ENCODE measurements at regions not wholly inside any gene's neighbourhood (a gene's known extent, or its start where the extent isn't known, plus 50 kb on each side); places are given as distances from the start of the nearest gene placed in this dataset.

DNA sequence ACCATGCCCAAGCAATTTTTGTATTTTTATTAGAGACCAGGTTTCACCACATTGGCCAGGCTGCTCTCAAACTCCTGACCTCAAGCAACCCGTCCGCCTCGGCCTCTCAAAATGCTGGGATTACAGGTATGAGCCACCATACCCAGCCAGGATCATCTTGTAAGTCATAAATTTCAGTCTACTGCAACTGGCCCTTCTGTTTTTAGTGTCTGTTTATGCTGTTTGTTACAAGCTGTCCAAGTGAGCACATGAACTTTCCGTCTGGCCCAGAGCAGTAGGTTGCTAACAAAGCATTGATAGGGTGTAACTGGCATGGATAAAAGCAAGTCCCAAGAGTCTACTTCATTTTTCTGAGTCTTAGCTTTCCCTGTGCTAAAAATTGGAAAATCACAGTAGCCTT is 164.4 kb upstream of the NT5C1B start:
- no peak for DNase-seq

DNA sequence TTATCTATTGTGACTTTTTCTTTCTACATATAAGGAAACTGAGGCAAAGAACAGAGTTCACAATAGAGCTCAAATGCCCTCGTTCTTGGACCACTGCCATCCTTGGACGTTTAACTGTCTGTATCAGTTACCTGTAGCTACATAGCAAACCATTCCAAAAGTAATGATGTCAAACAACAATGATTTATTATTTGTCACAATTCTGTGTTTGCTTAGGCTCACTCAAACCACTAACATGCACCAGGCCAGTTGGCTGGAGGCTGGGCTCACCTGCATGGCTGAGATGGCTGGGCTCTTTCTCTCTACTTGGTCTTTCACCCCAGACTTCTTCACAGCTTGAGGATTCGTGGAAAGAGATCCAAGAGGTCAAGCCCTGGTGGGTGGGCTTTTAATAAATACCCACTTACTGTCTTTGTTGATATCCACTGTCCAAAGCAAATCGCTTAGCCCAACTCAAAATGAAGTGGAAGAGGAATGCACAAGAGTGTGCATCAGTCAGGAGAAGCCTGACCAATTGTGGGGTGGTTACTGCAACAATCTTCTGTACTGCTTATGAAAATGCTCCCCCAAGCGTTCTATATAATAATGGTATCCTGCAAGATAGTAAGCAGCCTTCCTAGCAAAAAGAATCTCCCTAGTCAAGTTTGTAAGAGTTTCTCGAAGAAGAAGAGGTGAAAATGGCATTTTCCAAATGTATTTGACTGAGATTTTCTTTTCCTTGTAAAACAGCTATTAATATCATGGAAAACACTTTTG is 163.5 kb upstream of the NT5C1B start:
- no peak for DNase-seq

DNA sequence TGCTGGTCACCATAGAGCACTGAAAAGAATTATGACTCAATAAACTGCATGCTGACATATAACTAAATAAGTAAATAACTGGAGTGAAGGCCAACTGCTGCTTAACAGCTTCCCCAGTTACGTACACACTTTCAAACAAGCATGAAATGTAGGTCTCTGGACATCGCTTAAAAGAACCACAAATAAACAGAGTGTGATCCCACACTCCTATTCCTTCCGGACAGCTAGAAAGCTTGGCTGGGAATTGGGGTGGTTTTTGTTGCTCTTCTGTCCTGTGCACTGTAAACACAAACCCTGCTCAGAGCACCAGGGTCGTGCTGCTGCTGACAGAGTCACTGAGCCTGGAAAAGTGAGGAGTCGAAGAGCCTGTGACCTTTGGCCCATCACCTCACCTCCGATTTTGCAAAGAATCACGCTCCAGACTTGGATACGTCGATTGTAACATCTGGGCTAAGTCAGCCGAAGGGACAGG is 162.7 kb upstream of the NT5C1B start:
- no peak for DNase-seq

DNA sequence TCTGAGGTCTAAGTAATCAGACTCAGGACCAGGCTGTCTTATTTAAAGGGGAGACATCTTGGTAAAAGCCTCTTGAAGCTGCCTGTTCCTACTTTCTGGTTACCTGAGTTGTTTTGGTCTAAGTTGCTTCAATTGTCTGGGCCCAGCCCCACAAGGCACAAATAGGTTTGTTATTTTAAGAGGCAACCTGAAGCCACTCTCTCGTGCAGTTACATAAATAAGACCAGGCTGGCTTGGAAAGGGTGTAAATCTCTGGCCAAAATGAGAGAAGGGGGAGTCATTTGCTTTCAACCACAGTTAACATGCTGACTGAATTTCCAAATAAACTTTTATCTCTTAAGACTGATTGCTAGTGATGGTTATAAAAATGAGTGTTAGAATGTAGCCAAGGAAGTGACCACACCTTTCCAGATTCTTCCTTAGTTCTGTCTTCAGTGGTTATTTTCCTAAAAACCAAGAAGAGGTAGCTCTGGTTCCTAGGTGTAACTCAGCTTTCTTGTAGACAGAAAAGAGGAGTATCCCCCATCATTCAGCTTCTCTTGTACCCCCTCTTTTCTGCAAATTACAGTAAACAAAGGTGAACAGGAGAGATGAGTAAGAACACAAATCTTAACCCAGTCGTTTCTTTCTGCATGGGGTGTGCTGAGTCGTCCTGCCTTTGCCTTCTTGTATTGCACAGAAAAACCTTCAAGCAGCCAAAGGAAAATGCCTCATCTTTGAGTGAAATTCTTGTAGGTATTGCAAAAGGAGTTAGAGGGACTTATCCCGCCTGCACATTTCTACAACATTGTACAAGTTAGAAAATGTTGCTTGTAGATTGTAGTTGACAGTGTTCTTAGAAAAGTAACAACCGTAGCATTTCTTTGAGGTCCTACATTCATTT is 161.5 kb upstream of the NT5C1B start:
- DNase-seq, result no peak

DNA sequence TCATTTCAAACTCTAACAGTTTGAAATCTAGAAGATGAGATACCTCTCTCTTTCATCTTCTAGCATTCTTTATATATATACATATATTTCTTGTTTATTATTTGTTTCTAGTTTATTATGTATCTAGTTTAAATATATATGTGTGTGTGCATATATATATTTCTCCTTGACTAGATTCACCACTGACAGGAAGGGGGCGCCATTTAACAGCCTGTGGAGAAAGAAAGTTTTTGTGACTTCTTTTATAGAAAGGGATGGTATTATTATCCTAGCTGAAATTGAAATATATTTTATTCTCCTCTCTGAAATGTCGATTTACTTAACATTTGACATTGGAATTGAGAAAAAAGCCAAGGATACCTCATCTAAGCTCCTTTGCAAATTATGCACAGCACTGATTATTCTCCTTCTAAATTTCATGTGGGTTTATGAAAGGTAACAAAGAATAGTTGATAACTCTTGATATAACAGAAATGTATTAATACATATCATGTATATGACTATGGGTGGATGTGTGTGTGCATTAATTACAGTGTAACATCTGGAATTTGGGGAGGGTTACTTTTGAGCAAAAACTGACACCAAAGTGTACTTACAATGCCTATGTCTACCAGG is 160.7 kb upstream of the NT5C1B start:
- peak; percentile 15 for DNase-seq

DNA sequence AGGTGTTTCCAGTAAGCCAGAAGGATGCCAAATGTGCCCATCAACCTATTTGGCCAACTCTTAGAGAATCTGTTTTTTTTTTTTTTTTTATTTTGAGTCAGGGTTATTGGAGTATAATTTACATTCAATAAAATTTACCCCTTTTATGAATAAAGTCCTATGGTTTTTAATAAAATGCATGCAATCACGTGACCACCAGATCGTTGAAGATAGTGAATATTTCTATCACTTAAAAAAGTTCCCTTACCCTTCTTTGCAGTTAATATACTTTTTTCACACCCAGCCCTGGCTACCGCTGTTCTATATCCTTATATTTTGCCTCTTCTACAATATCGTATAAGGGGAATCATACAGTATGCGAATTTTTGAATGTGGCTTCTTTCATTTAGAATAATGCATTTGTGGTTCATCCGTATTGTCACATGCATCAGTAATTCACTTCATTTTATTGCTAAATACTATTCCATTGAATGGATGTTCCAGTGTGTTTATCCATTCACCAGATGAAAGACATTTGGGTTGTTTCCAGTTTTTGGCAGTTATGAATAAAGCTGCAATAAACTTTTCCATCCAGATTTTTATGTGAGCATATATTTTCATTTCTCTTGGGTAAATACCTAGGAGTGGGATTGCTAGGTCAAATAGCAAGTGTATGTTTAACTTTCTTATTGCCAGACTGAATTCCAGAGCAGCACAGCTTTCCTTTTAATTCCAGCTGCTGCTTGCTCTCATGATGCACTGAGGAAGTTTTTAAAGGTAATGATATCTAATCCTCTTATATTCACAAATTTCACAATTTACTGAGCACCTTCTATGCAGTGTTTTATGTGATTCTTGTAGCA is 156.3 kb upstream of the NT5C1B start:
- no peak for DNase-seq

DNA sequence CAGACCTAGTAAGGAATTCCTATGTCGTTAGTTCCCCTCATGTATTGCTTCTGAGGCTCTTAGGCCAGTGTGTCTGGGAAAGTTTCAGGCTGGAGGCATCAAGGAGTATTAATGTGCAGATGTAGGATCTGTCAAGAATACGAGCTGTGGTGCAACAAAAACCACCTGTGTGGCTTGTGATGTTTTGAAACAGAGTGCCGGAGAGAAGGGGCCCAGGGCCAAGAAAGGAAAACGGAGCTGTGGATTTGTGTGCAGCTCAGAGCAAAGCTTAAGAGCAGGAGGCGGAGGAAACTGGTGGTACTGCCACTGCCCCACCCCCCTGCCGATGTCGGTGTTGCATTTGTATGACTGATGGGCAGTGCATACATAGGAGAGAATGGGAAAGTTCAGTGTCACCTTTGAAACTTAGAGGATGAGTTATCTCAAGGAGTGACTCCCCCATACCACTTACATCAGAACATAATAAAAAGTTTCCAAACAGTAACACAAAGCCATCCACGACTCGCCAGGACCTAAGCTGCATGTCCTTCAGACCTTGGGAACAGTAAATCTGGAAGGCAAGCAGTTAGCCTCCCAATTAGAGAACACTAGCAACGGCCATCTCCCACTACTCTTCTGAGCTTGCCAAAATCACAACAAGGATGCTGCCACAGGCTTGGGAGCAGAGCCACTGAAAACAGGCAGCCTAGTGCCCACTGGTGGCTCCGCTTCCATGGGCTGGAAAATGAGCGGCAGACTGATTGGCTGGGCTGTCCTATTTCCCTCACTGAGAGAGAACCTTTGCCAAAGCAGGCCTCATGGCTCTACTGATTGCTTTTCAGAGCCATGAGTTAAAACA is 152.7 kb upstream of the NT5C1B start:
- no peak for DNase-seq

DNA sequence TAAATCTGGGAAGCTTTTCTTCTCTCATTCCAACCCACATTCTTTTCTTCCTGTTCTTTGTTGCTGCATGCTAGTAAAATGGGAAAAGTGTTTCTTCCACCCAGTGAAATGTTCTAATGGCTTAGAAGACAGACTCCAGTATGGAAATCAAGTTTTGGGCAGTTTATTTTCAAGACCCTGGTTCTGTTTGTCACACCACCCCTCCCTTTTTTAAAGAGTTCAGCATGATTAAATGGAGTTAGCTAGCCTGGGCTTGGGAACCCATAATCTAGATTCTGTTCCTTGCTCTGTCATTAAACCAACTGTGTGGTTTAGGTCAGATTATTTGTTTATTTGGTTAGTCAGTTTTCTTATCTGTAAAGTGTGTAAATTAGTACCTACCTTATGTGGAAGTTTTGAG is 151.8 kb upstream of the NT5C1B start:
- no peak for DNase-seq

DNA sequence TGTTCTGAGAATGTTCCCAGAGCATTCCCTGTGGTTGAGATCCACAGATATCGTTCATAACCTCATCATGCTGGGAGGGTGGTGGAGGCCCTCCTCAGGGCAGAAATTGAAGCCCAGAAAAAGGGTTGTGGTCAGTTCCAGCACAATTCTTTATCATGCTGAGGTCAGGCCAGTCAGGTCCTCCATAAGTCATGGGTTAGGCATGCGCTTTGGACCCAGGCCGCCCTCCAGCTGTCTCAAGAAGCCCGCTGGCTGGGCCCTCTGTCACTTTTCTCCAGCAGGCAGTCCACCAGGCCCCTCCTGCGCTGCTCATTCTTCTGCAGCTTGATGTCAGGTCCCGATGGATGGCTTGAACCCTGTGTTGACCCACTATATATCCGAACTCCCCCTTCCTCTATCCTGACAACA is 151.1 kb upstream of the NT5C1B start:
- DNase-seq, result no peak

DNA sequence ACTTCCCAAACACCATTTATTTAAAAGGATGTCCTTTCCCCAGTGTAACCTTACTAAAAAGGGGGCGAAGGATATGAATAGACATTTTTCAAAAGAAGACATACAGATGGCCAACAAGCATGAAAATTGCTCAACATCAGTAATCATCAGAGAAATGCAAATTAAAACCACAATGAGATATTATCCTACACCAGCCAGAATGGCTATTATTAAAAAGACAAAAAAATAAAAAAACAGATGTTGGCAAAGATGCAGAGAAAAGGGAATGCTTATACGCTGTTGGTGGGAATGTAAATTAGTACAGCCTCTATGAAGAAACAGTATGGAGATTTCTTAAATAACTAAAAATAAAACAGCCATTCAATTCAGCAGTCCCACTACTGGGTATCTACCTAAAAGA is 142.3 kb upstream of the NT5C1B start:
- no peak for DNase-seq

DNA sequence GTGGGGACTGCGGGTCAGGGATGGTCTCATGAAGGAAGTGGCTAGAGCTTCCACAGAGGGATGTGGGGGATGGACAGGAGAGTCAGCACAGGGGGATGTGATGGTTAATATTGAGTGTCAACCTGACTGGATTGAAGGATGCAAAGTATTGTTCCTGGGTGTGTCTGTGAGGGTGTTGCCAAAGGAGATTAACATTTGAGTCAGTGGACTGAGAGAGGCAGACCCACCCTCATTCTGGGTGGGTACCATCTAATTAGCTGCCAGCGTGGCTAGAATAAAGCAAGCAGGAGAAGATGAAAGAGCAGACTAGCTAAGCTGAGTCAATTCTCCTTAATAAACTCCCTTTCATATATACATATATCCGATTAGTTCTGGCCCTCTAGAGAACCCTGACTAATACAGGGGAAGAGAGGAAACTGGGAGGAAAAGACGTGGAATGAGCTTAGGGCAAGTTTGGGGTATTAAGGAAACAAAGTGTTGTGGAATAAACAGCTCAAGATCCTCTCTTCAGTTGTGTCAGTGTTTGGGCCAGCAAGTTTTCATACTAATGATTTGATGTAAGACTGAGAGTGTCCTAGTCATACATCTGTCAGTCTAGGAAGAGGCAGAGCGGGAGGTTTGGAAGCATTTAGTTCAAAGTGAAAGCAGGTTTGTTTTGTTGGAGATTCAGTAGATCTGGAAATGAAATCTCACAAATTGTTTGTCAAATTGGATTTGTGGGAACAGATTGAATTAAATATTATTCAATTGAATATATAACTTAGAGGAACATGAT is 135.2 kb upstream of the NT5C1B start:
- no peak for DNase-seq

DNA sequence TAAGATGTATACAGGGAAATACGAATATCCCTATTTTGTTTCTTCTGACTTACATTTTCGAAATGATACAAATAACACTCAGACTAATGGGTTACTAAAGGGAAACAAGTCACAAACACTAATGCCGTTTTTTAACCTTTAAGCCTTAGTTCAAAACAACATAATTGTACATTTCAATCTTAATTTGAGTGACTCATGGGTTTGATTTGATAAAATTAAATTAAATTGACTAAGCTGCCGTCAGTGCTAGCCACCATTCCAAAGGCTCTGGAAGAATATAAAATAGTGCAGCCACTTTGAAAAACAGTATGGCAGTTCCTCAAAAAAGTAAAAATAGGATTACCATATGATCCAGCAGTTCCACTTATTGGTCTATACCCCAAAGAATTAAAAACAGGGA is 133.8 kb upstream of the NT5C1B start:
- no peak for DNase-seq

DNA sequence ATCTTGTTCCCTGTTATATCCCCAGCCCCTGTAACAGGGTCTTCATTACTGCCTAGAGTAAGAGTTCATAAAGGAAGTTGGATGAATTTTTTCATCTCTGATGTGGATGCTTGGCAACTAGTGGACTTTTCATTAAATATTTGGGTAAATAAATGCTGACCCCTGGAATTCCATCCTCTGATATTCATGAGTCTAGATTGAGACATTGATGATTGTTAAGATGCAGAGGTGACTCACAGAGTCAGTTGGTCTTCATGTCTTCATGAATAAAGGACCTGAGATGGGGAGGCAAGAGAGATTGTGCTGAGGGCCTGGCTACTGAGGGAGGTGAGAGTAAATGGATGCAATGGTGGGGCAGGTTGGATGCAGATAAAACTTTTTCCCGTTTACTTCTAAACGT is 132.7 kb upstream of the NT5C1B start:
- no peak for DNase-seq

DNA sequence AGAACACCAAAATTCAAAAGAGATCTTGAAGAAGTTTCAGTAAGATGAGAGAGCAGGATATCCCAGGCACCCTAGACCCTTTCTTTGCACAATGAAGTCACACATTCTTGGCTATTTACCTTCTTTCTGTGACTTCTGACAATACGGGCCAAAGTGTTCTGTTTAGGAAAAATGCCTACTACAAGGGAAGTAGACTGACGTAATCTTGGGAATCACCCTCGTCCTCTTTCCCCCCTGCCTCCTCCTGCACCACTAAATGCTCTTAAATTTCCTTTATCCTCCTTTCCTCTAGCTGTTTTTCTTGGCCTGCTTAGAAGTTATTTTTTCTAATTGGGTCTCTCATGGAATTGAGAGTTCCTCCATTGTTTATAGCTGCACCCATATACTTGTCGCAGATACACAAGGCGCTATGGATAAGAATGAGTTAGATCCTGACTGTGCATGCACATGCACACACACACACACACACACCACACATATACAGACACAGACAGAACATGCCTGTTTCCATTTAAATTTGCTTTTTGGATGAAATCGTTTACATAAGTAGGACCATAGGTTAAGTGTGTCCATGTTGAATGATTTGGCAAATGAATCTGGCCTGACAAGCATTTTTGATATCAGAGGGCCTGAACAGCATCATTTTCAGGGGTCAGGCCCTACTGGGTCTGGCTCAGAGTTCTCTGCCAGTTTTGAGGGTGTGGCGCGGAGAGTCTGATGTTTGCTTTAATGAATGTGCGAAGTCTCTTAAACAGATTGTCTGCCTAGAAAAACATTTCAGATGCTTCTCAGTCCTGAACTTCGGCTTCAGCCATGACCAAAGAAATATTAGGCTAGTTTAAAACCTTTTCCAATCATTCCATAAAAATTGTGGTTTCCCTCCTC is 131.9 kb upstream of the NT5C1B start:
- no peak for DNase-seq

DNA sequence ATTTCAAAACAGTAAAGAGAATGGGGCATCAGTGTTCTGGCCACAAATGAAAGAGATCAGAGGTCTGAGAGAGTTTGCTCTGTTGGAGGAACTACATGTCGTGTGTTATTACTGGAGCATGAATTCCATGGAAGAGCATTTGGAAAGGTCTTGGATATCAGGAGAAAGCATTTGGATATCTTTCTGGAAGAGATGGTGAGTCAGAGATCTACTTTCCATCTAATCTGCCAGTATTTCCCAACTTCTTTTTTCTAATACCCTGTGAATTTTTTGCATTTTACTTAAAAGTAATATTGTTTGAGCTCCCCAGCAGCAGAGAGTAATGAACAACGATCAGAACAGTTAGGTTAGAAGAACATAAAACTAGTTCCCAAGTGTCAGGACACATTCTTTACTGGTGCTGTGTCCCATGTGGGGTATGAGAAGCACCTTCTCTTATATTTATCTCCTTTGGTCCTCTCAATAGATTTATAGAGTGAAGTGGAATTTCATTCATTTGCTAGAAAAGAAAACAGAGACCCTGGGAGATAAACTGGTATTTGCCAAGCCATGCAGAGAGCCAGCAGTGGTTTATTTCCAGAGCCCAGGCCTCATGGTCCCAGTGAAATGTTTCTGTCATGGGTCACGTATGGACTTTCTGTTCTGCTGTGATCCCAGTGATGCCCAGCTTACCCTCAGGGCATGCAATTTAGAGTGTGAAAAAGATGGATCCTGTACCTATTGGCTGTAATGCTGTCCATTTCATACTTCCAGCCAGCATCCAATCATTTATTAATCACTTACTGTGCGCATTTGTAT is 130.8 kb upstream of the NT5C1B start:
- no peak for DNase-seq

DNA sequence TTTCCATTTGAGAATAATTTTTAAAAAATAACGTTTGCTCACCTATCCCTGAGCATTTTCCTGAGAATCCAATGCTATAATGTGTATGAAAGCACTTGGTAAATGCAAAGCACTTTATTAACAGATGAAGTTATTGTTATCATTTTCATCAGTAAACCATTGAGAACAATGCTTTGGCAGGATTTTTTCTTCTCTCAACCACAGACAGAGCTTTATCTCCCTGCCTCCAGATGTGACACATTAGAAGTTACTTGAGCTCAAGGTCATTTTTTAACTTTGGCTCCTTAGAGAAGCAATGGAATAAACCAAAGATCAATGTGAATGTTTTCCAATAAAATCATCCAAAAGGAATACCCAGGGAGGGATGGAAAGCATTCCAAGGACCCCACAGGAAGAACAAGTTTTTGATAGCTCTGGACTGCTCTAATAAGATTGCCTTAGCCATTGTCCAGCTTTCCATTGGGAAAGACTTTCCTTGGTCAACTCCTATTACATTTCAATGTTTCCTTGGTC is 118.9 kb upstream of the NT5C1B start:
- no peak for DNase-seq

DNA sequence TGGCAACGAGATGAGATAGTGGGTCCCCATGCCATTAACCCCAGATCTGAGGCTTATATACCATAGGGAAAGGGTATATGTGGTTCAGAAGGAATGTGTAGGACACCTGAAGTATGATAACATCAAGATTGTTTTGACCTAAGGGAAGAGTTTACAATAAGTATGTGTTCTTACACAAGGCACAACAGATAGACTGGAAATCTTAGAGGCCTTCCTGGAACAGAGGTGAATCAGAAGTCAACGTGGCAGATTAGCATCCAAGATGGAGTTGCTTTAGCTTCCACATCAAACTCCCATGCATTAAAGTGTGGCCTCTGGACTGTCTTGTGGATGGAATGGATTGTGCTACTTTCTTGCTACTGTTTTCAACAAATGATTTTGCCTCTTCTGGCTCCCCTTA is 116.6 kb upstream of the NT5C1B start:
- DNase-seq, result no peak

DNA sequence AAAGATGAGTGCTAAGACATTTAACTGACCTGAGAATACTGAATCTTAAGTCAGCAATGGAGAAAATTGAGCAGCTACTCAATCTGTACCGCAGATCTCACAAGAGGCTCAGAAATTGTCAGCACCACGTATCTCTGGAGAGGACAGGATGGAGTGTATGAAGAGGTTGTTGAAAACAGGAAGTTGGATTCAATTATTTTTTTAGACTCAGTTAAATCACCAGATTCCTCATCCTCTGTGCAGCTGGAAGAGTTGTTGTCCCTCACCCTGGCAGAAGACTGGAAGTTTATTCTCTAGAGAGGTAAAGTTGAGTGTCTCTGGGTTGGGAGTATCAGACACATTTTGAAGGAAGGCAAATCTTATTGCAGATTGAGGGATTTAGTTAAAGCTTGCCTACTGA is 114.9 kb upstream of the NT5C1B start:
- DNase-seq, result no peak

DNA sequence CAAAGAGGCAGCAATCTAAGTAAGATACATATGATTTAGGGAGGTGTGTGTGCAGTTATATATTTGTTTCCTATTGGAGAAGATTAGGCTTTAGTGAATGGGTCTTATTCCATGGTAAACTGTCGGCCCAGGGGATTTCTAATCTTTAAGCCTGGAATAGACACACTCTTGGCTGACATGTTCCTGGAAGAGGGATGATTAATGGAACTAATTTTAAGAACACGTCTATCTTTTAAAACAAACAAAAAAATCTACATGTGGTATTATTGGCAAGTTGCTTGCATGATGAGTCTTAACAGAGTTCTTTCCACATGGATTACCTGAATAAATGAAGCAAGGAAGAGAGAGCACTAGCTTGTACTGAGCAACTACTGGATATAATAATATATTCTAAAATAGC is 114.2 kb upstream of the NT5C1B start:
- no peak for DNase-seq

Measured in T-helper 9 cell (primary cell).